ENCODE measurements at regions not wholly inside any gene's neighbourhood (a gene's known extent, or its start where the extent isn't known, plus 50 kb on each side); places are given as distances from the start of the nearest gene placed in this dataset.
A peak's percentile ranks its signal among the peaks of the same experiment; 100 is the strongest.

DNA sequence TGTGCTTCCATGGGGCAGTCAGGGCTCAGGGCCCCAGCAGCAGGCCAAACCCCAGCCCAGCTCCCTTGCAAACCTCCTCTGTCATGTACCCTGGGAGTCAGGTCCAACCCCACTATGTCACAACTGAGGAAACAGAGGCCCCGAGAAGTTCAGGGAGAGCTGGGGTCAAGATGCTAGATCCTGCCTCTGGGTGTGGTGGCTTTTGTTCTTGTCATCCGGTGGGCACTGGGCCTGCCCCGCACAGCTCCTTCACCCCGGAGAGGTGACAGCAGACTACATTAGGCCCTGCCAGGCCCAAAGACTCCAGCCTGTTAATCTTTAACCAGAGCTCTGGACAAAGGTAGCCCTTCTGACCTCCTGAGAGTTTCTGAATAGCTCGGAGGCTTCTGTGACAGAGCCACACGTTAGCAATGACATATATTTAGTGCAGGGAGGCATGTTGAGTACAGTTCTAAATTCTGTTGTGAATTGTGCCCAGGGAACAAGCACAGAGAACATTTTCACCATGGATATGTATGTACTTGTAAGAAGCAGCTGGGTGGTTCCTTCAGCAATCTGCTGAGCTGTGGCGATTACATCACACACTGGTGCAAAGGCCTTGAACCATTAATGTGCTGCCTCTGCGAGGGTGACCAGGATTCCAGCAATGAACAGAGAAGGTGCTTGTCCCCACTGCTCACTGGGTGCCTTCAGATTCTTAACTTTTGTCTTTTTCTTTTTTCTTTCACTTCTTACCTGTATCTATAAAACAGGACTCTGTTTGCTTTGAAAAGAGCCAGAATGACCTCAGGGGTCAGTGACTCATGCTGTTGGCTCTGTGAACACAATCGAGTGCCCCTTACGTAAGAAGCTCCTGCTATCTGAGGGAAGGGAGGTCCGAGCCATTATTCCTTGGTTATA is 102.8 kb downstream of the RHOU start (continued):
- TF ChIP-seq ZNF318 (CRISPR knock-in tag; IDR thresholded peaks at IDR 0.05) (no peak; the same call in 1 of the 2 replicates), RAD51 (IDR thresholded peaks at IDR 0.05; ENCODE audit: borderline replicate concordance) (no peak), FIP1L1 (IDR thresholded peaks at IDR 0.05; ENCODE audit: borderline replicate concordance, insufficient read depth, low read depth, low read length) (no peak), PRPF4 (IDR thresholded peaks at IDR 0.05; ENCODE audit: low read depth, low read length, poor library complexity, severe bottlenecking) (no peak), ZFP36L2 (CRISPR knock-in tag; IDR thresholded peaks at IDR 0.05) (no peak), SETDB1 (CRISPR knock-in tag; IDR thresholded peaks at IDR 0.05; ENCODE audit: borderline replicate concordance) (no peak), SP5 (CRISPR knock-in tag; IDR thresholded peaks at IDR 0.05; ENCODE audit: borderline replicate concordance, low read depth) (peak; percentile 59; the same call in 1 of the 2 replicates), ZNF275 (CRISPR knock-in tag; IDR thresholded peaks at IDR 0.05; ENCODE audit: borderline replicate concordance) (peak; percentile 37; the same call in 1 of the 2 replicates), JDP2 (CRISPR knock-in tag; IDR thresholded peaks at IDR 0.05; ENCODE audit: borderline replicate concordance) (no peak), HNRNPH1 (optimal IDR thresholded peaks at IDR 0.05; ENCODE audit: low read depth, low read length) (no peak), AGO1 (IDR thresholded peaks at IDR 0.05; ENCODE audit: low read depth, low read length, poor library complexity, severe bottlenecking) (no peak), AKAP8 (CRISPR knock-in tag; IDR thresholded peaks at IDR 0.05) (no peak), KDM3A (CRISPR knock-in tag; IDR thresholded peaks at IDR 0.05; ENCODE audit: low read depth) (no peak), CHD2 (IDR thresholded peaks at IDR 0.05; ENCODE audit: low read depth, low read length) (no peak), TOPORS (CRISPR knock-in tag; IDR thresholded peaks at IDR 0.05) (no peak), ETV5 (CRISPR knock-in tag; IDR thresholded peaks at IDR 0.05; ENCODE audit: borderline replicate concordance) (peak; percentile 68; the same call in 1 of the 2 replicates), ZFX (CRISPR knock-in tag; IDR thresholded peaks at IDR 0.05; ENCODE audit: low read depth) (peak; percentile 92), ZNF329 (CRISPR knock-in tag; IDR thresholded peaks at IDR 0.05; ENCODE audit: low read depth) (no peak)
- TF ChIP-seq, protein P1, sequence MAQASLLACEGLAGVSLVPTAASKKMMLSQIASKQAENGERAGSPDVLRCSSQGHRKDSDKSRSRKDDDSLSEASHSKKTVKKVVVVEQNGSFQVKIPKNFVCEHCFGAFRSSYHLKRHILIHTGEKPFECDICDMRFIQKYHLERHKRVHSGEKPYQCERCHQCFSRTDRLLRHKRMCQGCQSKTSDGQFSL (CRISPR knock-in tag; IDR thresholded peaks at IDR 0.05): no peak

All from HepG2 (cell line).